ENCODE measurements at regions not wholly inside any gene's neighbourhood (a gene's known extent, or its start where the extent isn't known, plus 50 kb on each side); places are given as distances from the start of the nearest gene placed in this dataset.

- TF ChIP-seq CTCF (IDR thresholded peaks at IDR 0.05; ENCODE audit: insufficient read depth, low read length) (no peak), GABPA (IDR thresholded peaks at IDR 0.05; ENCODE audit: low read depth) (no peak), POLR2AphosphoS5 (IDR thresholded peaks at IDR 0.05; ENCODE audit: low read depth) (no peak)
Measured at GRCh38 chr4:66972087-66972486, 573.2 kb downstream of the CENPC start.

Measured in HL-60 (cell line).